ENCODE measurements at regions not wholly inside any gene's neighbourhood (a gene's known extent, or its start where the extent isn't known, plus 50 kb on each side); places are given as distances from the start of the nearest gene placed in this dataset.

GRCh38 chr6:21355638-21356037, 237.9 kb upstream of the SOX4 start:
- TF ChIP-seq CTCF (IDR thresholded peaks at IDR 0.05) (no peak), POLR2A (IDR thresholded peaks at IDR 0.05) (no peak), POLR2AphosphoS5 (IDR thresholded peaks at IDR 0.05) (no peak)
